ENCODE measurements at regions not wholly inside any gene's neighbourhood (a gene's known extent, or its start where the extent isn't known, plus 50 kb on each side); places are given as distances from the start of the nearest gene placed in this dataset.
"Not testable (repeated sequence)": the region's sequence is repeated elsewhere in the genome, so short reads cannot be mapped to it uniquely, and the experiment has no call there.

GRCh38 chr6:115214283-115214682, 846.4 kb downstream of the FRK start:
- DNase-seq = no peak

DNA sequence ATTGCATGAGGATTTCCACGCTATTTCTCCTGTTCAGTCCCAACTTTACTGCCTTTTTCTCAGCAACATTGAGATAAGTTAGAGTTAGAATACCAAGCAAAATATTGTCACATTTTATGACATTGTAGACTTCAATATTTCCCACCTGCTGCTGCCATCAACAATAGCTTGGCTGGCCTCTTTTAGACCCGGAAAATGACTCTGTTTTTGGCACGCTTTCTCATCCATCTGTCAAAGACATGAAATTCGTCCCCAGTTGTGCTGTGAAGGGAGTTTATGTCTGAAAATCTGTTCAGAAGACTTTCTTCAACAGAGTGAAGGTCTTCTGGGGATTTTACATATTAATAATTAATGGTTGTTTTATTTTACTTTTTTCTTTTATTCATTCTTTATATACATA, 857.3 kb downstream of the FRK start:
- DNase-seq = no peak

DNA sequence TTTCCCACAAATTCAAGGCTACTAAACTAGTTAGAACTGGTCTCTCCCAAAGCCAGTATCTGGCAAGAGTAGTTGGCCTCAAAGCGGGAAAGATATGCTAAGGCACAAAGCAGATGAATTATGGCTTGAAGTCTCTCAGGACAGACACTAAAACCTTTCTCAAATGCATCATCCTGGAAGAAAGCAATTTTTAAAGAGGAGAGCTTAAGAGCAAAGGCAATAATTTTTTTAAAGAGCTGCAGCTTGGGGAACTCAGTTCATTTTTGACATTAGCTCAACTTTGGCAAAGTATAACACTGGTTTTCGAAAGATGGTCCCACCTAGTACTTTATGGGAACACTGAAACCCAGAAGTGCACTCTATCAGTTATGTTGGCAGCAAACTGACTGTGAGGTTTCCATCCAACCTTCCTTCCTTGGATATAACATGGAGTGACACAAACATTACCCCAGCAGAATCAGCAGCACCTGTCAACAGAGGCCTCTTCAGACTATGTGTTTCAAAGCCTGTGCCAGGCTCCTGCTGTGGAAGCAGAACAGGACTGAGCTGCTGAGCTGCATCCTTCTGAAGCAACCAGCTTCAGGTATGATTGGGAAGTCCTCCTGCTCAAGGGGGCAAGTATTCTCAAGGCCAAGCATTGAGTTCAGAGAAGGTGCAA, 852.3 kb upstream of the HS3ST5 start:
- no peak for DNase-seq

- DNase-seq = no peak
These were observed 849.2 kb upstream of the HS3ST5 start for GRCh38 chr6:115191989-115192388.

GRCh38 chr6:115190534-115190933, 847.7 kb upstream of the HS3ST5 start:
- DNase-seq = no peak

DNA sequence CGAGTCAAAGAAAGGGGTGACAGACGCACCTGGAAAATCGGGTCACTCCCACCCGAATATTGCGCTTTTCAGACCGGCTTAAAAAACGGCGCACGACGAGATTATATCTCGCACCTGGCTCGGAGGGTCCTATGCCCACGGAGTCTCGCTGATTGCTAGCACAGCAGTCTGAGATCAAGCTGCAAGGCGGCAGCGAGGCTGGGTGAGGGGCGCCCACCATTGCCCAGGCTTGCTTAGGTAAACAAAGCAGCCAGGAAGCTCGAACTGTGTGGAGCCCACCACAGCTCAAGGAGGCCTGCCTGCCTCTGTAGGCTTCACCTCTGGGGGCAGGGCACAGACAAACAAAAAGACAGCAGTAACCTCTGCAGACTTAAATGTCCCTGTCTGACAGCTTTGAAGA, 832.6 kb upstream of the HS3ST5 start:
- DNase-seq = not testable (repeated sequence)

GRCh38 chr6:115165912-115166311, 823.1 kb upstream of the HS3ST5 start:
- DNase-seq = not testable (repeated sequence)

GRCh38 chr6:115159733-115160132, 816.9 kb upstream of the HS3ST5 start:
- no peak for DNase-seq

- DNase-seq = no peak
These were observed 795.1 kb upstream of the HS3ST5 start for GRCh38 chr6:115137910-115138309.

DNA sequence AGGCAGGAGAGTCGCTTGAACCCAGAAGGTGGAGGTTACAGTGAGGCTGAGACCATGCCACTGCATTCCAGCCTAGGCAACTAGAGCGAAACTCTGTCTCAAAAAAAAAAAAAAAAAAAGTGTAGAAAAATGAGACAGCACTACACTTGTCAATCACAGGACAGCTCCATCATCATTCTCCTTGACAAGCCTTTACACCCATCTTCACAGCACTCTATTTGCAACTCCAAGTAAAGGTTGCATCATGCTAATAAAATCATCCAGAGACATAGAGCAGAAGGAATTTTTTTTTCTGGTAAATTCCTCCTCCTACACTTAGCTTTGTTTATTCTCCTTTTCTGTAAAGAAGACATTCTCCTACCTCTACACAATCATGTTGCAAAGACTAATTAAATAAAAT, 791.0 kb upstream of the HS3ST5 start:
- DNase-seq = no peak

DNA sequence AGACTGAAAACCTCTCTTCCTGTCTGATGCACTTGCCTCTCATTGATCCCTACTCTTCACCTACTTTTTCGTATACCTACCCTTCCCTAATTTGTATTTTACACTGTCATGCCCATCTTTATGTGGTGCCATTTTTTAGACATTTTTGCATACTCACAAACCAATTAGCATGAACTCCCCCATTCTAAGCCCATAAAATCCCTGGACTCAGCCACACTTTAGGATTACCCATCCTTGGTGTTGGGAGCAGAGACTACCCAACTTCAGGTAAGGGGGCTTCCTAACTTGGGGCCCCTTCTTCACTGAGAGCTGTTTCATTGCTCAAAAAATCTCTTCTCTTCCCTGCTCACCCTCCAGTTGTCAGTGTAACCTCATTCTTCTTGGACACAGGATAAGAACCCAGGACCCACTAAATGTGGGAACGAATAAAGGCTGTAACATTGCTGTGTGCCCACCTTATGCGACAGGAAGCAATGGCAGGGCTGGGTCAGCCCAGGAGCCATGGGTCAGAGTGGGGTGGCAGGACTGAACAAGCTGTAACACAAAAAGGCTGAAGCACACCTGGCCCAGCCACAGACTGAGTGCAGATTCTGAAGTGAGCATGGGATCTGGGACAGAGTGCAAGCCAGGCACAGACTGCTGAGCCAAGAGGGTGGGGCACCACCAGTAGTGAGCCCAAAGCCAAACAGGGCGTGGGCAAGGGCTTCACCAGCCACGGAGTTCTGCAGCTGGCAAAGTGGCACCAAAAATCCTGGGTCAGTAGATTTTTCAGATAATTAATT, 789.1 kb upstream of the HS3ST5 start:
- DNase-seq = no peak

DNA sequence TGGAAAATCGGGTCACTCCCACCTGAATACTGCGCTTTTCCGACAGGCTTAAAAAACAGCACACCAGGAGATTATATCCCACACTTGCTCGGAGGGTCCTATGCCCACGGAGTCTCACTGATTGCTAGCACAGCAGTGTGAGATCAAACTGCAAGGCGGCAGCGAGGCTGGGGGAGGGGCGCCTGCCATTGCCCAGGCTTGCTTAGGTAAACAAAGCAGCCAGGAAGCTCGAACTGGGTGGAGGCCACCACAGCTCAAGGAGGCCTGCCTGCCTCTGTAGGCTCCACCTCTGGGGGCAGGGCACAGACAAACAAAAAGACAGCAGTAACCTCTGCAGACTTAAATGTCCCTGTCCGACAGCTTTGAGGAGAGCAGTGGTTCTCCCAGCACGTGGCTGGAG, 778.7 kb upstream of the HS3ST5 start:
- not testable (repeated sequence) for DNase-seq

DNA sequence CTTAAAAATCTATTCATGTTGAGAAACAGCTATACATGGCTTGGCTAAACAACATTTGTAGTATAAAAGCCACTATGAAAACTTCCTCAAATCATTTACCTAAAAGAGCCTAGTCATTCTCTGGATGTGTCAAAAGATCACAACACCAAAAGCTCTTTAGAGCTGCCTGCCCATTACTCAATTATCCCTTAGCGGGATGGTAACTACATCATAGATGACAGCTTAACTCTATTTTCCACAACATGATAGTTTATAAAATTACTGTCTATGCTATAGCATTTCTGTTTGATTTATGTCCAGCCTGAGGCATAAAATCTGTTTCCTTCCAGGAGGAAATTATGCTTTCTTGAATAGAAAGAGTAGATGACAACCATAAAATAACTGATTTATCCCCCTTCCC, 777.6 kb upstream of the HS3ST5 start:
- DNase-seq = no peak

DNA sequence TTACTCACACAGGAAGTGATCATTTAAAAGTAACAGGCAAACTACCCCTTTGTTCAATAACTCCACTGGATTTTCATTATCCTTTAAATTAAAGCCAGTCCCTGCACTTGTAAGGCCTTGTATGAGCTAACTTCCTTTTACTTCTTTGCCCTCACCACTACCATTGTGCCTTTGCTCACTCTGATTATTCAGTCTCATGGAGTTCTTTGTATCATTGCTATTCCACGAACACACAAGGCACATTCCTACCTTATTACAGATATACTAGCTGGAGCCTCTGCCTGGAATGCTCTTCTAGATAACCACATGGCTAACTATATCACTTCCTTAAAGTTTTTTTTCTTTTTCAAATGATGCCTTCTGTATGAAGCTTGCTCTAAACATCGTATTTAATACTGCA, 748.6 kb upstream of the HS3ST5 start:
- DNase-seq = no peak

DNA sequence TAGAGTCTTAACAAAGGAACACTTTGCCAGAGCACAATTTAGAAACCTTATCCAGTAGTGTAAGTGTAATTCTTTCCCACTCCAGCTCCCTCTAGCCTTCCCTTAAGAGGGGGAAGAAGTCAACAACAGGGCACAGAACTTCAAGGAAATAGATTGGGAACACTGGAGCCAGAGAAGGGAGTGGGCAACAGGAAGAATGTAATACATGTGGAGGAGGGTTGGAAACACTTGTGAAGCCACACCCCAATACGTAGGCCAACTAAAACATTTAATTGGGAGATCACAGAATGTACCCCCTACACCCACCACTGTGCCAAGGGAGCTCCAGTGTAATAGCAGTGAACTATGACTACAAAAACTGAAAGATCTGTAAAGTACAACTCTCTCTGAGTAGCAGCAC, 735.7 kb upstream of the HS3ST5 start:
- no peak for DNase-seq

DNA sequence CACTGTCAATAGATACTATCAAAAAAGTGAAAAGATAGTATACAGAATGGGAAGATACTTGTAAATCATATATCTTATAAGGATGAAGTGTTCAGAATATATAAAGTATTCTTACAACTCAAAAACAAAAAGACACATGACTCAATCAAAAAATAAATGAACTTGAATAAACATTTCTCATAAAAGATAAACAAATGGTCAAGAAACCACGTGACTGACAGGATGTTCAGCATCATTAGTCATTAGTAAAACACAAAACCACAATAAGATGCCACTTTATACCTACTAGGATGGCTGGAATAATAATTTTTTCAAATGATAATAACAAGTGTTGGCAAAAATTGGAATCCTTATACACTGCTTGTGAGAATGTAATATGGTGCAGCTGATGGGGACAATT, 729.1 kb upstream of the HS3ST5 start:
- DNase-seq = no peak

DNA sequence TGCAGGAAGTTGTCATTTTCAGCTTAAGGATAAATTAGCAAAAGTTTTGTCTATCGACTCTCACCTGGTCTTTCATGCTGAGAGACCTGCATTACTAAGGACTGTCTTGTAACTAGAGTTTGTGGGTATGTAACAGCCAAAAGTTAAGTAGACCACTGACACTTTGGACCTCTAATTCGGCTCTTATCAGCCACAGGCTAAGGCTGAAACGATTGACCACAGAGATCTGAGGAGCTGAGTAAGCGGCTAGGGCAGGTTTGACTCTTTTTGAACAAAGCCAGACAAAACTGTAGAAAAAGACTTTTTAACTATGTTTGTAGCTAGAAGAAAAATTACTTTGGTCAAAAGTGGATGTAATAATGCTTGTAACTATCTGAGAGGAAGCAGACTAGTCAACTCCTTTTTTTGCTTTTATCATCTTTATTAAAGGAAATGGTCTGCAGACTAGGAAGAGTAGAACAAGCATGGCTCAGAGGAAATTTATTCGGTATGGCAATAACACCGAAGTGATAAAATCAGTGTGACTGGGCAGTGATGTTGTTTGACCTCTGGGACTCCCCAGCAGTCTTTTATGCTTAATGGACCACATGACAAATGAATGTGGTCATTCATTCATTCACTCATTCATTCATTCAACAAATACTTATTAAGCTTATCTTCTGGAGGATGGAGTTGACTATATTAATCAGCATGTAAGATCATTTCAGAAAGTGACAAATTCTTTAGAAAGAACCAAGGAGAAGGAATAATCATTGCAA, 725.0 kb upstream of the HS3ST5 start:
- no peak for DNase-seq

GRCh38 chr6:115064680-115065079, 721.9 kb upstream of the HS3ST5 start:
- DNase-seq = no peak

- no peak for DNase-seq
These were observed 717.8 kb upstream of the HS3ST5 start for GRCh38 chr6:115060581-115060980.

- DNase-seq = no peak
These were observed 715.8 kb upstream of the HS3ST5 start for GRCh38 chr6:115058414-115059211.

- DNase-seq = no peak
These were observed 712.8 kb upstream of the HS3ST5 start for GRCh38 chr6:115055579-115055978.

- not testable (repeated sequence) for DNase-seq
These were observed 711.4 kb upstream of the HS3ST5 start for GRCh38 chr6:115054242-115054641.
